Left renal cortex interstitium (tissue), 4 donors: ENCODE measurements at regions not wholly inside any gene's neighbourhood (a gene's known extent, or its start where the extent isn't known, plus 50 kb on each side); places are given as distances from the start of the nearest gene placed in this dataset.

Experiments used
- DNase-seq, 4 donors: peaks; one replicate each; pipeline ENCODE4 v3.0.0-alpha.2; 2013; ENCODE audit warnings: low read depth in 4 of 4, low spot score in 2 of 4, missing footprints in 1 of 4

- no peak for DNase-seq
These were observed 105.7 kb downstream of the TPRA1 start for GRCh38 chr3:127484601-127485388.

GRCh38 chr3:127483902-127484591, 106.5 kb downstream of the TPRA1 start:
- DNase-seq, result no peak

GRCh38 chr3:127483005-127483641, 107.4 kb downstream of the TPRA1 start:
- DNase-seq, result no peak

- DNase-seq, result no peak
These were observed 108.1 kb downstream of the TPRA1 start for GRCh38 chr3:127482216-127483004.

GRCh38 chr3:127480196-127480954, 110.2 kb downstream of the TPRA1 start:
- no peak for DNase-seq

- DNase-seq, result no peak
These were observed 111.1 kb downstream of the TPRA1 start for GRCh38 chr3:127479449-127479848.

GRCh38 chr3:127478922-127479321, 111.6 kb downstream of the TPRA1 start:
- DNase-seq, result no peak

- DNase-seq, result no peak
These were observed 113.1 kb downstream of the TPRA1 start for GRCh38 chr3:127477396-127477795.

GRCh38 chr3:127476936-127477335, 113.6 kb downstream of the TPRA1 start:
- DNase-seq, result no peak

GRCh38 chr3:127475975-127476705, 114.4 kb downstream of the TPRA1 start:
- DNase-seq, result no peak

GRCh38 chr3:127475391-127475790, 115.1 kb downstream of the TPRA1 start:
- DNase-seq, result no peak

GRCh38 chr3:127473244-127474024, 117.1 kb downstream of the TPRA1 start:
- DNase-seq, result no peak

GRCh38 chr3:127472506-127472905, 118.0 kb downstream of the TPRA1 start:
- DNase-seq, result no peak

GRCh38 chr3:127471142-127471541, 119.4 kb downstream of the TPRA1 start:
- no peak for DNase-seq

- no peak for DNase-seq
These were observed 120.8 kb downstream of the TPRA1 start for GRCh38 chr3:127469760-127470159.

GRCh38 chr3:127467391-127467790, 123.1 kb downstream of the TPRA1 start:
- DNase-seq, result no peak

- DNase-seq, result no peak
These were observed 125.9 kb downstream of the TPRA1 start for GRCh38 chr3:127464642-127465041.

- no peak for DNase-seq
These were observed 128.3 kb downstream of the TPRA1 start for GRCh38 chr3:127462111-127462655.
